WTC11 (cell line): ENCODE measurements at regions not wholly inside any gene's neighbourhood (a gene's known extent, or its start where the extent isn't known, plus 50 kb on each side); places are given as distances from the start of the nearest gene placed in this dataset.

Source experiments
- ATAC-seq: fragments of 200-7000 bp; cut with Tn5 transposase; 2 replicates; pipeline ENCODE4 v1.10.0; 2021; ENCODE audit warnings: mild to moderate bottlenecking, moderate library complexity
- CTCF ChIA-PET: fragments of 300-600 bp; sonication (Branson Sonifier 250); formaldehyde crosslinking; loops from one replicate; lab custom pipeline; 2021; ENCODE audit warnings: antibody characterized with exemption; lab: Charles Lee
- POLR2A ChIA-PET: fragments of 350-600 bp; sonication (Branson Sonifier 250); formaldehyde crosslinking; loops from one replicate; lab custom pipeline; 2021; ENCODE audit warnings: antibody characterized with exemption; lab: Charles Lee
- DNase-seq: peaks from one replicate; pipeline ENCODE4 v3.0.0; 2021; ENCODE audit warnings: low spot score
- H3K27ac Mint-ChIP-seq: 2 replicates; pipeline ENCODE4 v1.8.0; 2021; ENCODE audit warnings: mixed read lengths
- H3K27me3 Mint-ChIP-seq: 2 replicates; pipeline ENCODE4 v1.8.0; 2021; ENCODE audit warnings: low read depth, mild to moderate bottlenecking, moderate library complexity, mixed read lengths
- H3K36me3 Mint-ChIP-seq: 2 replicates; pipeline ENCODE4 v1.8.0; 2021; ENCODE audit warnings: mixed read lengths
- H3K4me1 Mint-ChIP-seq: 2 replicates; pipeline ENCODE4 v1.8.0; 2022; ENCODE audit warnings: mixed read lengths
- H3K4me3 Mint-ChIP-seq: 2 replicates; pipeline ENCODE4 v1.8.0; 2021; ENCODE audit warnings: mild to moderate bottlenecking, moderate library complexity, mixed read lengths
- H3K9me3 Mint-ChIP-seq: 2 replicates; pipeline ENCODE4 v1.8.0; 2021; ENCODE audit warnings: mixed read lengths
- AR ChIP-seq: fragments of 250-450 bp; sonication (Bioruptor Pico); IDR thresholded peaks from 2 replicates; pipeline ENCODE4 v1.9.0; 2021; ENCODE audit warnings: mild to moderate bottlenecking
- ARID4B ChIP-seq: sonication (generic); formaldehyde crosslinking; IDR thresholded peaks from 2 replicates; pipeline ENCODE4 v1.8.0; 2023; ENCODE audit warnings: missing genetic modification reagents, mild to moderate bottlenecking, borderline replicate concordance
- CREB1 ChIP-seq: sonication (generic); formaldehyde crosslinking; IDR thresholded peaks from 2 replicates; pipeline ENCODE4 v1.8.0; 2023; ENCODE audit warnings: mild to moderate bottlenecking, missing genetic modification reagents
- FOXP1 ChIP-seq: sonication (generic); formaldehyde crosslinking; IDR thresholded peaks from 2 replicates; pipeline ENCODE4 v1.8.0; 2022; ENCODE audit warnings: missing genetic modification reagents, mild to moderate bottlenecking, moderate library complexity, borderline replicate concordance
- JUN ChIP-seq: sonication (generic); formaldehyde crosslinking; IDR thresholded peaks from 2 replicates; pipeline ENCODE4 v1.8.0; 2023; ENCODE audit warnings: mild to moderate bottlenecking, missing genetic modification reagents
- NFATC4 ChIP-seq: fragments of 250-450 bp; sonication (Bioruptor Pico); IDR thresholded peaks from 2 replicates; pipeline ENCODE4 v1.9.0; 2021; ENCODE audit warnings: mild to moderate bottlenecking
- NFE2L1 ChIP-seq: sonication (generic); formaldehyde crosslinking; IDR thresholded peaks from 2 replicates; pipeline ENCODE4 v1.8.1; 2023; ENCODE audit warnings: missing genetic modification reagents
- NFYB ChIP-seq: sonication (generic); formaldehyde crosslinking; conservative IDR thresholded peaks from 2 replicates; pipeline ENCODE4 v1.8.0; 2022; ENCODE audit warnings: low read depth, missing genetic modification reagents
- SMAD4 ChIP-seq: sonication (generic); formaldehyde crosslinking; IDR thresholded peaks from 2 replicates; pipeline ENCODE4 v1.8.0; 2022; ENCODE audit warnings: mild to moderate bottlenecking, missing genetic modification reagents
- TCF7 ChIP-seq: sonication (generic); formaldehyde crosslinking; IDR thresholded peaks from 2 replicates; pipeline ENCODE4 v1.8.0; 2022; ENCODE audit warnings: mild to moderate bottlenecking, low read depth, missing genetic modification reagents, moderate library complexity
- ZNF416 ChIP-seq: fragments of 250-450 bp; sonication (Bioruptor Pico); IDR thresholded peaks from 2 replicates; pipeline ENCODE4 v1.9.0; 2021; ENCODE audit warnings: mild to moderate bottlenecking, inconsistent platforms
- ZNF671 ChIP-seq: fragments of 250-450 bp; sonication (Bioruptor Pico); IDR thresholded peaks from 2 replicates; pipeline ENCODE4 v1.8.0; 2021; ENCODE audit warnings: mild to moderate bottlenecking
- ZSCAN18 ChIP-seq: fragments of 250-450 bp; sonication (Bioruptor Pico); IDR thresholded peaks from 2 replicates; pipeline ENCODE4 v2.1.2; 2022; ENCODE audit warnings: mild to moderate bottlenecking, moderate library complexity

- TF ChIP-seq AR (no peak), CREB1 (CRISPR knock-in tag) (no peak)
Measured at GRCh38 chr14:101246894-101247841, 314.1 kb upstream of the DIO3 start (continued).

- Mint-ChIP-seq H3K27me3 (no peaks in the 10 kb centered on the region; the same call in 1 of the 2 replicates), H3K4me1 (peaks cover 2% of the 10 kb centered on the region), H3K36me3 (no peaks in the 10 kb centered on the region), H3K27ac (no peak overlapping the region), H3K4me3 (no peak overlapping the region), H3K9me3 (no peaks in the 10 kb centered on the region)
- POLR2A ChIA-PET = no interaction called here
- TF ChIP-seq FOXP1 (CRISPR knock-in tag) (no peak), TCF7 (CRISPR knock-in tag) (no peak)
- DNase-seq = no peak
- no peak for ATAC-seq
- CTCF ChIA-PET = no interaction called here
Measured at GRCh38 chr14:101247842-101248725, 313.2 kb upstream of the DIO3 start.

GRCh38 chr14:101248840-101249675 is 312.2 kb upstream of the DIO3 start:
- Mint-ChIP-seq H3K4me3 (no peak overlapping the region), H3K27me3 (no peaks in the 10 kb centered on the region; the same call in 1 of the 2 replicates), H3K4me1 (no peaks in the 10 kb centered on the region), H3K36me3 (no peaks in the 10 kb centered on the region), H3K27ac (no peak overlapping the region), H3K9me3 (no peaks in the 10 kb centered on the region)
- no peak for TF ChIP-seq FOXP1 (CRISPR knock-in tag)
- TF ChIP-seq ARID4B = no peak
- no peak for TF ChIP-seq JUN (CRISPR knock-in tag)
- no peak for TF ChIP-seq NFYB (CRISPR knock-in tag)
- no peak for TF ChIP-seq ZNF671 (CRISPR knock-in tag)
- no peak for TF ChIP-seq ZSCAN18 (CRISPR knock-in tag)
- TF ChIP-seq ZNF416 (CRISPR knock-in tag) = no peak
- no peak for TF ChIP-seq NFATC4 (CRISPR knock-in tag)
- TF ChIP-seq SMAD4 = no peak
- no peak for TF ChIP-seq TCF7 (CRISPR knock-in tag)
- no peak for TF ChIP-seq NFE2L1 (CRISPR knock-in tag)
- DNase-seq (no peak), ATAC-seq (no peak)
- ChIA-PET POLR2A (no interaction called here), CTCF (no interaction called here)
